WTC11 (cell line): ENCODE measurements at regions not wholly inside any gene's neighbourhood (a gene's known extent, or its start where the extent isn't known, plus 50 kb on each side); places are given as distances from the start of the nearest gene placed in this dataset.

Experiments used
- CTCF ChIP-seq: fragments of 200-600 bp; IDR thresholded peaks from 2 replicates; pipeline ENCODE4 v1.8.0; 2022; ENCODE audit warnings: antibody characterized with exemption
- FOXJ3 ChIP-seq: sonication (generic); formaldehyde crosslinking; IDR thresholded peaks from 2 replicates; pipeline ENCODE4 v1.9.0; 2021; ENCODE audit warnings: missing genetic modification reagents, mild to moderate bottlenecking, borderline replicate concordance
- FOXK1 ChIP-seq: sonication (generic); formaldehyde crosslinking; IDR thresholded peaks from 2 replicates; pipeline ENCODE4 v1.8.0; 2022; ENCODE audit warnings: mild to moderate bottlenecking, moderate library complexity, missing genetic modification reagents
- FOXP4 ChIP-seq: sonication (generic); formaldehyde crosslinking; IDR thresholded peaks from 2 replicates; pipeline ENCODE4 v1.8.0; 2022; ENCODE audit warnings: mild to moderate bottlenecking, missing genetic modification reagents
- JUN ChIP-seq: sonication (generic); formaldehyde crosslinking; IDR thresholded peaks from 2 replicates; pipeline ENCODE4 v1.8.0; 2023; ENCODE audit warnings: mild to moderate bottlenecking, missing genetic modification reagents
- NFE2L1 ChIP-seq: sonication (generic); formaldehyde crosslinking; IDR thresholded peaks from 2 replicates; pipeline ENCODE4 v1.8.1; 2023; ENCODE audit warnings: missing genetic modification reagents
- NR2C2 ChIP-seq: sonication (generic); formaldehyde crosslinking; IDR thresholded peaks from 2 replicates; pipeline ENCODE4 v1.8.0; 2022; ENCODE audit warnings: mild to moderate bottlenecking, missing genetic modification reagents
- RELA ChIP-seq: sonication (generic); formaldehyde crosslinking; IDR thresholded peaks from 2 replicates; pipeline ENCODE4 v1.8.1; 2022; ENCODE audit warnings: missing genetic modification reagents, mild to moderate bottlenecking, borderline replicate concordance
- USF2 ChIP-seq: sonication (generic); formaldehyde crosslinking; IDR thresholded peaks from 2 replicates; pipeline ENCODE4 v1.8.1; 2023; ENCODE audit warnings: mild to moderate bottlenecking, missing genetic modification reagents, moderate library complexity
- ZNF281 ChIP-seq: sonication (generic); formaldehyde crosslinking; IDR thresholded peaks from 2 replicates; pipeline ENCODE4 v1.8.0; 2023; ENCODE audit warnings: mild to moderate bottlenecking, missing genetic modification reagents
- ZNF425 ChIP-seq: fragments of 250-450 bp; sonication (Bioruptor Pico); conservative IDR thresholded peaks from 2 replicates; pipeline ENCODE4 v1.9.0; 2021; ENCODE audit warnings: mild to moderate bottlenecking
- ZNF512 ChIP-seq: sonication (generic); formaldehyde crosslinking; IDR thresholded peaks from 2 replicates; pipeline ENCODE4 v1.8.1; 2022; ENCODE audit warnings: missing genetic modification reagents, borderline replicate concordance

GRCh38 chr10:131822692-131823245 is 78.0 kb upstream of the PPP2R2D start:
- TF ChIP-seq JUN (no peak), FOXP4 (CRISPR knock-in tag) (no peak), ZNF281 (CRISPR knock-in tag) (no peak), CTCF (no peak), NR2C2 (CRISPR knock-in tag) (no peak), NFE2L1 (no peak), ZNF425 (CRISPR knock-in tag) (no peak), RELA (no peak), FOXK1 (CRISPR knock-in tag) (no peak), FOXJ3 (CRISPR knock-in tag) (no peak), ZNF512 (CRISPR knock-in tag) (no peak), USF2 (CRISPR knock-in tag) (no peak)
